ENCODE measurements at regions not wholly inside any gene's neighbourhood (a gene's known extent, or its start where the extent isn't known, plus 50 kb on each side); places are given as distances from the start of the nearest gene placed in this dataset.
A peak's percentile ranks its signal among the peaks of the same experiment; 100 is the strongest.

DNA sequence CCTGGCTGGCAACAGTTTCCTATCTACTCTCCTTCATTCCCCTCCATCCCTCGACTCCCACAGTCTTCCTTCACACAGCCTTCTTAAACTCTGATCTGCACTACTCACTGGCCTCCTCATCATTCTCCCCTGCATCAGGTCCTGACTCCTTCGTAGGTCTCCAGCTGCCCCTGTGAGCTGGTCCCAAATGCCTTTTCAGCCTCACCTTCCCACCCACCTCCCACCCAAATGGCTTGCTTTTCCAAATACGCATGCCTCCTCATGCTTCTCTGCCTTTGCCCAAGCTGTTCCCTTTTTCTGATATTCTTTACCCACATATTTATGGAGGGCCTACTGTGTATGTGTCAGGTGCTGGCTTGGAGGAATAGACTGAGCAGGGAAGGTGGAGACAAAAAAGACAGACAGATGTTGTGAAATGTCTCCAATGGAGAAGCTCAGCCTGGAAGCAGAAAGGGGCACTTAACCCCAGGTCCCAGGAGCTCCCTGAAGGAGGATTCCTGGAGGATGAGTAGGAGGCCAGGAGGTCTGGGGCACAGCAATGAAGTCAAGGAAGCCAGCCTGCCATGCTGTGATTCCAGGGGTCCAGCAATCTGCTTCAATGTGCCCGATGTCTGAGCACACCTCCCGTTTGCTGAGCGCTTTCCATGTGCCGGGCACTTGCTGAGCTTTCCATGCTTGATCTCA, 252.2 kb downstream of the SHQ1 start:
- H3K4me3 ChIP-seq (ENCODE audit: low read depth, low read length), result no peak overlapping the region
- TF ChIP-seq, protein P1, sequence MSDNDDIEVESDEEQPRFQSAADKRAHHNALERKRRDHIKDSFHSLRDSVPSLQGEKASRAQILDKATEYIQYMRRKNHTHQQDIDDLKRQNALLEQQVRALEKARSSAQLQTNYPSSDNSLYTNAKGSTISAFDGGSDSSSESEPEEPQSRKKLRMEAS (IDR thresholded peaks at IDR 0.05; ENCODE audit: low read depth, low read length), result no peak
- TF ChIP-seq, protein P2, sequence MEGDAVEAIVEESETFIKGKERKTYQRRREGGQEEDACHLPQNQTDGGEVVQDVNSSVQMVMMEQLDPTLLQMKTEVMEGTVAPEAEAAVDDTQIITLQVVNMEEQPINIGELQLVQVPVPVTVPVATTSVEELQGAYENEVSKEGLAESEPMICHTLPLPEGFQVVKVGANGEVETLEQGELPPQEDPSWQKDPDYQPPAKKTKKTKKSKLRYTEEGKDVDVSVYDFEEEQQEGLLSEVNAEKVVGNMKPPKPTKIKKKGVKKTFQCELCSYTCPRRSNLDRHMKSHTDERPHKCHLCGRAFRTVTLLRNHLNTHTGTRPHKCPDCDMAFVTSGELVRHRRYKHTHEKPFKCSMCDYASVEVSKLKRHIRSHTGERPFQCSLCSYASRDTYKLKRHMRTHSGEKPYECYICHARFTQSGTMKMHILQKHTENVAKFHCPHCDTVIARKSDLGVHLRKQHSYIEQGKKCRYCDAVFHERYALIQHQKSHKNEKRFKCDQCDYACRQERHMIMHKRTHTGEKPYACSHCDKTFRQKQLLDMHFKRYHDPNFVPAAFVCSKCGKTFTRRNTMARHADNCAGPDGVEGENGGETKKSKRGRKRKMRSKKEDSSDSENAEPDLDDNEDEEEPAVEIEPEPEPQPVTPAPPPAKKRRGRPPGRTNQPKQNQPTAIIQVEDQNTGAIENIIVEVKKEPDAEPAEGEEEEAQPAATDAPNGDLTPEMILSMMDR (IDR thresholded peaks at IDR 0.05; ENCODE audit: low read depth, low read length), result no peak
- TF ChIP-seq MYC (IDR thresholded peaks at IDR 0.05; ENCODE audit: low read depth, low read length) (no peak), POLR2A (IDR thresholded peaks at IDR 0.05; ENCODE audit: extremely low read depth, insufficient read length) (no peak)
- no peak for DNase-seq (ENCODE audit: low read depth)

DNA sequence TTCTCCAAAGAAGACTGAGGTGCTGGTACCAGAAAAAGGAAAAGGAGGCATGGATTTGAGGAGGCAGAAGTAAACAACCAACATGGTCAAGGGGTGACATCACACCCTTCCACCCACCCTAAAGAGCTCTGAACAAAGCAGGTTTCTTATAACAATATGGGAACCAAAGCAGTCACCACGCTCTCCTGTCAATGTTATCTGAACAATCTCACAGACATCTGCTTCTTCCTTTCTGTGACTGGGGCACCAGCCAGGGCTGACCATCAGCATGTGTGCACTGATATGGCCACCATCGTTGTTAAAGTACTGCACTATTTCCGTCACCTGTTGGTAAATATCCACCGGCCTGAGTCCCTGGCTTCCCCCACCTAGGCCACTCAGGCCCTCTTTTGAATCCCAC, 252.9 kb downstream of the SHQ1 start:
- no peak for DNase-seq (ENCODE audit: low read depth)
- TF ChIP-seq, protein P1 (IDR thresholded peaks at IDR 0.05; ENCODE audit: low read depth, low read length), result no peak
- TF ChIP-seq, protein P2 (IDR thresholded peaks at IDR 0.05; ENCODE audit: low read depth, low read length), result no peak
- TF ChIP-seq POLR2A (IDR thresholded peaks at IDR 0.05; ENCODE audit: extremely low read depth, insufficient read length) (no peak), MYC (IDR thresholded peaks at IDR 0.05; ENCODE audit: low read depth, low read length) (no peak)
- H3K4me3 ChIP-seq (ENCODE audit: low read depth, low read length), result no peak overlapping the region

DNA sequence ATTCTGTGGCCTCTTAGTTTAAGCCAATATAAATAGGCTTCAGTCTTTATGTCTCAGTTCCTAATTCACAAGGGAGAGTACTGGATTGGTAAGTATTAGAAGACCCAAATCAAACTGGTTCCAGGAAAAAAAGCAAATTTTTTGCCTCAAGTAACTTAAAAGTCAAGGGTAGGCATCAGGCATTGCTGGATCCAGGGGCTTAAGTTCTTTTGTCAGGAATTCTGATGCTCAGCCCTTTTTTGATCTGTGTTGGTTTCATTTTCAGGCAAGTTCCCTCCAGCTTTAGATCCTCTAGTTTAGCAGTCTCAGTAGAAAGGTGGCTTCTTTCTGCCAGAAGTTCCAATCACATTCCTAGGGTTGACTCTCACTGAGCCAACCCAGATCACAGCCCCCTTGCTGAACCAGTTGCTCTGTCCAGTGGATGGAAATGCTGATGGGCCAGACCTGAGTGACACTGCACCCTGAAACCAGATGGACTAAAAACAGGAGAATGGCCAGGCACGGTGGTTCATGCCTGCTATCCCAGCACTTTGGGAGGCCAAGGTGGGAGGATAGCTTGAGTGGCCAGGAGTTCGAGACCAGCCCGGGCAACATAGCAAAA, 253.5 kb downstream of the SHQ1 start:
- no peak overlapping the region for H3K4me3 ChIP-seq (ENCODE audit: low read depth, low read length)
- no peak for DNase-seq (ENCODE audit: low read depth)
- TF ChIP-seq MYC (IDR thresholded peaks at IDR 0.05; ENCODE audit: low read depth, low read length), result no peak

DNA sequence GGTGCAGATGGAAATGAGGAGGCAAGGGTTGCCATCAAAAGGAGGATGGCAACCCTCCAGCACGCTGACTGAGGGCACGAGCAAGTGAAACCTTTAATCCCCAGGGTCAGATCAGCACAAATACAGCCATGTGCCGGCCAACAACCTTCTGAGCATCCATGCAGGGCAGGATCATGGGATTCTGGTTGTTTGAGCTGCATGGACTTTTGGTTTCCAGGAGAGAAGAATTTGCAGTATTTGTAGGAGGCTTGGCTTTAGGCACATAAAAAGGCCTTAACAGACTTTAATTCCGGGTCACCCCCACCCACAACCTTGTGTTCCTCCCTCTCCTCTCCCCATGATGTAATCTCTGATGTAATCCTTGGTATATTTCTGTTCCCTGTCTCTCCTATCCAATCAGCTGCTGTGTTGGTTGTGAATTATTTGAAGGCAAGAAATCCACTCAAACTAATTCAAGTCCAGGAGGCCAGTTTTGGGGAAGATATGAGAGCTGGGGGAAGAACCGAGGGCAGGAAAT, 254.3 kb downstream of the SHQ1 start:
- no peak overlapping the region for H3K4me3 ChIP-seq (ENCODE audit: low read depth, low read length)
- TF ChIP-seq, protein P2 (IDR thresholded peaks at IDR 0.05; ENCODE audit: low read depth, low read length), result no peak
- TF ChIP-seq, protein P1 (IDR thresholded peaks at IDR 0.05; ENCODE audit: low read depth, low read length), result no peak
- no peak for TF ChIP-seq POLR2A (IDR thresholded peaks at IDR 0.05; ENCODE audit: extremely low read depth, insufficient read length)
- TF ChIP-seq MYC (IDR thresholded peaks at IDR 0.05; ENCODE audit: low read depth, low read length), result no peak
- DNase-seq (ENCODE audit: low read depth), result peak; percentile 56

DNA sequence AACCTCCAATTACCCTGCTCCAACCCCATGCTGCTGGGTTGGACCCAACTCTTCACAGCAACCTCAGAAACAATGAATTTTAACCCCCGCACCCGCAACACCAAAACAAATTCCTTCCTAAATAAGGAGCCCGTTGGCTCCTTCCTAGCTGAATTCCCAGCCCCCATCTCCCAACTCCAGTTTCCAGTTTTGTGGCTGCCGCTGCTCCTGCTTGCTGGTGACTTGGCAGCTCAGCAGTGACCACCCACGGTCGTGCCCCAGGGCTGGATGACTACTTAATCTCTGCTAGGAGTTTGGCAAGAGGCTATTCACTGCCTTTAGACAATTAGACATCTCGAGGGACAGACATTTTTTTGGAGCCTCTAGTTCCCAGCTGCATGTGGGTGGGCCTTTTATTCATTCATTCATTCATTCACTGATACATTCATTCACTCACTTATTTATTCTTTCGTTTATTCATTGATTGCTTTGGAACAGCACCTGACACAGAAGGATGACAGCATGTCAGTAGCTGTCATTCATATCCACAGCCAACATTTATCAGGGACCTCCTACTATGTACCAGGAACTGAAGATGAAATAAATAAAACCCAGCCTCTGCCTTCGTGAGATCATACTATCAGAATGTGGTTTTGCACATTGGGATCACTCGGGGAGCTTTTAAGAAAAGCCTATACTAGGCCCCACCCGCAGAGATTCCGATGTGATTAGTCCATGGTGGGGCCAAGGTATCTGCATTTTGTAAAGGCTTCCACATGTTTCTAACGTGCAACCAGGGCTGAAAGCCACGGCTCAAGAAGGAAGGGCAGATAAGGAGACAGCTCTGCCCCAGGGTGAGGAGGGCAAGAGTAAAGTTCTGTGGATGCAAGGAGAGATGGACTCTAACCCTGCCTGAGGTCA, 256.5 kb downstream of the SHQ1 start:
- TF ChIP-seq, protein P2 (IDR thresholded peaks at IDR 0.05; ENCODE audit: low read depth, low read length), result no peak
- TF ChIP-seq MYC (IDR thresholded peaks at IDR 0.05; ENCODE audit: low read depth, low read length) (no peak), POLR2A (IDR thresholded peaks at IDR 0.05; ENCODE audit: extremely low read depth, insufficient read length) (no peak)
- TF ChIP-seq, protein P1 (IDR thresholded peaks at IDR 0.05; ENCODE audit: low read depth, low read length), result no peak
- H3K4me3 ChIP-seq (ENCODE audit: low read depth, low read length), result no peak overlapping the region
- DNase-seq (ENCODE audit: low read depth), result no peak
